ENCODE measurements at regions not wholly inside any gene's neighbourhood (a gene's known extent, or its start where the extent isn't known, plus 50 kb on each side); places are given as distances from the start of the nearest gene placed in this dataset.
A peak's percentile ranks its signal among the peaks of the same experiment; 100 is the strongest.
"Not testable (repeated sequence)": the region's sequence is repeated elsewhere in the genome, so short reads cannot be mapped to it uniquely, and the experiment has no call there.

DNA sequence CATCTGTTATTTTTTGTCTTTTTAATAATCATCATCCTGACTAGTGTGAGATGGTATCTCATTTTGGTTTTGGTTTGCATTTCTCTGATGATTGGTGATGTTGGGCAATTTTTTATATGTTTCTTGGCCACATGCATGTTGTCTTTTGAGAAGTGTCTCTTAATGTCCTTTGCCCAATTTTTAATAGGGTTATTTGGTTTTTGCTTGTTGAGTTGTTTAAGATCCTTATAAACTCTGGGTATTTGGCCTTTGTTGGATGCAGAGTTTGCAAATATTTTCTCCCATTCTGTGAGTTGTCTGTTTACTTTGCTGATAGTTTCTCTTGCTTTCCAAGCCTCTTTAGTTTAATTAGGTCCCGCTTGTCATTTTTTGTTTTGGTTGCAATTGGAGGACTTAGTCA lies 152.1 kb upstream of the MED14 start:
- Mint-ChIP-seq H3K27me3 (ENCODE audit: low read depth) (no peaks in the 10 kb centered on the region), H3K9me3 (no peaks in the 10 kb centered on the region), H3K27ac (no peak overlapping the region), H3K36me3 (ENCODE audit: low read depth) (no peaks in the 10 kb centered on the region), H3K4me1 (ENCODE audit: low read depth) (no peaks in the 10 kb centered on the region), H3K4me3 (no peak overlapping the region)

DNA sequence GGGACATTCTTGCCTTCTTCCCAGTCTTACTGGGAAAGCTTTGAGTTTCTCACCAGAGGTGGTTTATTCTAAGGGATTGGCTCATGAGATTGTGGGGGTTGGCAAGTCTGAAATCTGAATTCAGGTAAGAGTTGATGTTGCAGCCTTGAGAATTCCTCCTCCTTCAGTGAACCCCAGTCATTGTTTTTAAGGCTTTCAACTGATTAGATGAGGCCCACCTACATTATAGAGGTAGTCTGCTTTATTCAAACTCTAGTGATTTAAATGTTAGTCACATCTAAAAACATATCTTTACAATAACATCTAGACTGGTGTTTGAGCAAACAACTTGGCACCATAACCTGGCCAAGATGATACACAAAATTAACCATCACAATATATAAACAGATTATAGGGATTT lies 156.5 kb upstream of the MED14 start:
- Mint-ChIP-seq H3K36me3 (ENCODE audit: low read depth) (no peaks in the 10 kb centered on the region), H3K27me3 (ENCODE audit: low read depth) (no peaks in the 10 kb centered on the region), H3K4me3 (no peak overlapping the region), H3K27ac (no peak overlapping the region), H3K9me3 (no peaks in the 10 kb centered on the region), H3K4me1 (ENCODE audit: low read depth) (no peaks in the 10 kb centered on the region)

DNA sequence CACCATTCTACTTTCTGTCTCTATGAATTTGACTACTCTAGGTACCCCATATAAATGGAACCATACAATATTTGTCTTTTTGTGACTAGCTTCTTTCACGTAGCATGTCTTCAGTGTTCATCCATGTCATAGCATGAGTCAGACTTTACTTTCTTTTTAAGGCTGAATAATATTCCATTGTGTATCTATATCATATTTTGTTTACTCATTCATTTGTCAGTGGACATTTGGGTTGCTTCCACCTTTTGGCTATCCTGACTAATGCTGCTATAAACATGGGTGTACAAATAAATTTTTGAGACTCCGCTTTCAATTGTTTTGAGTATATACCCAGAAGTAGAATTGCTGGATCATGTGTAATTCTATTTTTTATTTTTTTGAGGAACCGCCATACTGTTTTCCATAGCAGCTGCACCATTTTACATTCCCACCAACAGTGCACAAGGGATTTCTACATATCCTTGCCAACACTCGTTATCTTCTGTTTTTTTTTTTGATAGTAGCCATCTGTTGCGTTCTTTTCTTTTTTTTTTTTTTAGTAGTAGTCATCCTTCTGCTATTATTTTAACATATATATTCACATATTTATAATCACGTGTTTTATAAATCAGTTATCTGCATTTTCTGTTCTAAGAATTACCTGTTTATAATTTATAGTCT lies 158.0 kb upstream of the MED14 start:
- H3K27me3 Mint-ChIP-seq (ENCODE audit: low read depth): no peaks in the 10 kb centered on the region
- no peak overlapping the region for H3K27ac Mint-ChIP-seq
- no peaks in the 10 kb centered on the region for H3K9me3 Mint-ChIP-seq
- no peak overlapping the region for H3K4me3 Mint-ChIP-seq
- H3K4me1 Mint-ChIP-seq (ENCODE audit: low read depth): no peaks in the 10 kb centered on the region
- H3K36me3 Mint-ChIP-seq (ENCODE audit: low read depth): no peaks in the 10 kb centered on the region

DNA sequence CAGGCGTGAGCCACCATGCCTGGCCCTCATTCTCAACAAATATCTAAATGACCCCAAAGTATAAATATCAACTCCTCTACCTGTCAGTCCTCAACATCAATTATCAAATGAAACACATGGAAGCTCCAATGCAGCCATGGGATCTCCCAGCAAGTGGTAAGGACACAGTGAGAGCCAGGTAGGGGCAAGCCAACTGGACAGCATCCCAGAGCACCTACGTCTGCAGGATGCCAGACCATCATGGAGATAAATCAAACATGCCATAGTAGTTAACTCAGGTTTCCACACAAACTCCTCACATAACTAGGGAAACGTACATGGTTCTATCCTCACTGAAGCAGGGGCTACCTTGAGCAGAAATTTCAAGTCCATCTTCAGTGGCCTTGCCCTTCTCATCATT lies 159.9 kb upstream of the MED14 start:
- Mint-ChIP-seq H3K4me1 (ENCODE audit: low read depth) (no peaks in the 10 kb centered on the region), H3K4me3 (no peak overlapping the region), H3K36me3 (ENCODE audit: low read depth) (no peaks in the 10 kb centered on the region), H3K27me3 (ENCODE audit: low read depth) (no peaks in the 10 kb centered on the region), H3K27ac (no peak overlapping the region), H3K9me3 (no peaks in the 10 kb centered on the region)

DNA sequence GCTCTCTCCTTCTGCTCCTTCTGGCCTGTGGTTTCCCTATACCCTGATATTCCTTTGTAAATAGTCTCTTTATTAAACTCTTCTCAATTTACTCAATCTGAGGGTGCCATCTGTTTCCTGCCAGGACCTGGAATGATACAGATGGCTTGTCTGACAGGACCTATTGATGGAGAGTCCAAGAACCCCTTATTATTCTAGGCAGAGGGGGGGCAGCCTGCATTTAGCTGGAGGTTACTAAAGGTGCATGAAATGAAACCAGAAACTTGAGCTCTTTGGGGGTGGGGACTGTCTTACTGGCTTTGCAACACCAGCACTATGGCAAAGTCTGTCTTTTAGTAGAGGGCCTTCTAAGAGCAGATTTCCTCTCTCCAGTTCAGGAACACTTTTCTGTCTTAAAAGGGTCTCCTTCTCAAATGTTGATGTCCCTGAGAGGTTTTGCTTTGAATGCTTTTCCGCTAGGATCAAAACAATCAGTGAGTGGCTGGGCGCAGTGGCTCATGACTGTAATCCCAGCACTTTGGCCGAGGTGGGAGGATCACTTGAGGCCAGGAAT lies 162.5 kb upstream of the MED14 start:
- Mint-ChIP-seq H3K27ac (no peak overlapping the region), H3K4me3 (no peak overlapping the region), H3K9me3 (no peaks in the 10 kb centered on the region), H3K36me3 (ENCODE audit: low read depth) (no peaks in the 10 kb centered on the region), H3K27me3 (ENCODE audit: low read depth) (peaks cover 10% of the 10 kb centered on the region), H3K4me1 (ENCODE audit: low read depth) (no peaks in the 10 kb centered on the region)

DNA sequence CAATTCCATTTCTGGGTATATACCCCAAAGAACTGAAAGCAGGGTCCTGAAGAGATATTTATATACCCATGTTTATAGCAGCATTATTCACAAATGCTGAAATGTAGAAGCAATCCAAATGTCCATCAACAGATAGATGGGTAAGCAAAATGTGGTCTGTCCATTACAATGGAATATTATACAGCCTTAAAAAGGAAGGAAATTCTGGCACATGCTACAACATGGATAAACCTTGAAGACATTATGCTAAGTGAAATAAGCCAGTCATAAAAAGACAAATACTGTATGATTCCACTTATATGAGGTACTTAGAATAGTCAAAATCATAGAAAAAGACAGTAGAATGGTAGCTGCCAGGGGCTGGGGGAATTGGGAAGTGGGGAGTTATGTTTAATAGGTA lies 169.4 kb upstream of the MED14 start:
- H3K4me3 Mint-ChIP-seq; H3K4me1 Mint-ChIP-seq (ENCODE audit: low read depth); H3K36me3 Mint-ChIP-seq (ENCODE audit: low read depth); H3K9me3 Mint-ChIP-seq; H3K27ac Mint-ChIP-seq: not testable (repeated sequence)
- H3K27me3 Mint-ChIP-seq (ENCODE audit: low read depth): peaks cover 10% of the 10 kb centered on the region

DNA sequence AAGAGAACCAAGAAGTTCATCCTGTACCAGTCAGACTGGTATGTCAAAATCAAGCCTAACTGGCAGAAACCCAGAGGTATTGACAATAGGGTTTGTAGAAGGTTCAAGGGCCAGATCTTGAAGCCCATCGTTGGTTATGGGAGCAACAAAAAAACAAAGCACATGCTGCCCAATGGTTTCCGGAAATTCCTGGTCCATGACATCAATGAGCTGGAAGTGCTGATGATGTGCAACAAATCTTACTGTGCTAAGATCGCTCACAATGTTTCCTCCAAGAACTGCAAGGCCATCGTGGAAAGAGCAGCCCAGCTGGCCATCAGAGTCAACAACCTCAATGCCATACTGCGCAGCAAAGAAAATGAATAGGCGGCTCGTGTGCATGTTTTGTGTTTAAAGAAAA lies 172.7 kb upstream of the MED14 start:
- Mint-ChIP-seq H3K4me3 (no peak overlapping the region), H3K36me3 (ENCODE audit: low read depth) (no peaks in the 10 kb centered on the region), H3K4me1 (ENCODE audit: low read depth) (no peaks in the 10 kb centered on the region), H3K9me3 (no peaks in the 10 kb centered on the region), H3K27ac (no peak overlapping the region), H3K27me3 (ENCODE audit: low read depth) (no peaks in the 10 kb centered on the region)

DNA sequence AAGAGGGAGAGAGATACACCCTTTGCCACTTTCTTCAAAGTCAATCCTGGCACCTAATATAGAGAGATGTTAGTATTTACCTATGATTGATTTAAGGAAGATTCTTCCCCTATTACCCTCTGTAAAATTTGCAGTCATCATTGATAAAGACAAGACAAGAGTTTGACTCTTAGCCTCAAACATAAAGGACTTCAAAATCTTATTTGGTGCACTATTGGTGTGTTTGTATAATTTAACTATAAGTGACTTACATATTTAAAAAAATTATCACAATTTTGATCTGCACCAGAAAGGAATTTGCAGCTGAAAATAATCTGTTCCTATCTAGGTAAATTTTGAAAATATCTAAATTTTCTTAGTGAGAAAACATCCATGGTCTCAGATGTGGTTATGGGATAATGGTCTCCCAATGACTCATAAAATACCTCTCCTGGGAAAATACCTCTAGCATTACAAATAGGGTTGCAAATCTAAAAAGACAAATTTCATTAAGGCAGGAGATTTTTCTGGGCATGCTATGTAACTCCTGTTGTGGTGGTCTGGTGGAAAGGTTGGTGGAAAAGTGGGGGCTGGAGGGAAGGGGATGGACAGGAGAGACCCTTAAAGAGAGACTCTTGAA lies 173.6 kb upstream of the MED14 start:
- H3K36me3 Mint-ChIP-seq (ENCODE audit: low read depth): no peaks in the 10 kb centered on the region
- no peak overlapping the region for H3K27ac Mint-ChIP-seq
- no peaks in the 10 kb centered on the region for H3K4me1 Mint-ChIP-seq (ENCODE audit: low read depth)
- H3K27me3 Mint-ChIP-seq (ENCODE audit: low read depth): no peaks in the 10 kb centered on the region
- no peak overlapping the region for H3K4me3 Mint-ChIP-seq
- H3K9me3 Mint-ChIP-seq: no peaks in the 10 kb centered on the region

DNA sequence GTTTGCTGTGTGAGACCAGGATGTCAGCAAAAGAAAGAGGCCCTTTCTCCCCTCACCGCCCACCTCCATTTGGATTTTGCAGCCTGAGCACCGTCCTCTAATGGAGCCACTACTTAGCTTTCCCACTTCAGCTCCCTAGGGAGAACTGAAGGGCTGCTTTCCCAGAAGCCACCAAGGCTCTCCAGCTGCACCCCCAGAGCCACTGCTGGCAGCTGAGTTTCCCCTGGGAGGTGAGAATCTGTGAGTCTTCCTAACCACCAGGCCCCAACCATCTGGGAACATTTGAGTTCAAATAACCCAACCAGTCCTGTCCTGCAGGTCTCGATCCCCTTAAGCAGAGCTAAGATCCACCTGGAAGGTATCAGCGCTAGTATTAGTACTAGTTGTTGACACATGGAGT lies 173.1 kb upstream of the USP9X start:
- Mint-ChIP-seq H3K4me1 (ENCODE audit: low read depth) (no peaks in the 10 kb centered on the region), H3K27ac (no peak overlapping the region), H3K27me3 (ENCODE audit: low read depth) (no peaks in the 10 kb centered on the region), H3K4me3 (no peak overlapping the region), H3K9me3 (no peaks in the 10 kb centered on the region), H3K36me3 (ENCODE audit: low read depth) (no peaks in the 10 kb centered on the region)

DNA sequence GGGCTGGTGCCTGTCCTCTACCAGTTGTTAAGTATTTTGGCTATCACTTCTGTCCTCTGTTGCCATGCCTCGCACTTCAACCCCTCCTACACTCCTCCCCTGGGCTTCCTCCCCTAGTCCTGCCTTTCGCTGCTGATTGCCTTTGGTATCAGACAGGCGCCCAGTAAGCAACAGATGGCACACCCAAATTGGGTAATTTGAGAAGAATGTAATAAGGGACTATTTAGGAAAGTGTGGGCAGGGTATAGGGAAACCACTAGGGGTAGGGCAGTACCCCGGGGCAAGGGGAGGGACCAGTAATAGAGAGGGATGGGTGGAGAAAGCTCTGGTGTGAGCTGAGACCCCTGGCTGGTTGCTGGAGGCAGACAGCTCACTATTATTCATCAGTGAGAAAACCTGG lies 172.7 kb upstream of the USP9X start:
- H3K27me3 Mint-ChIP-seq (ENCODE audit: low read depth): no peaks in the 10 kb centered on the region
- no peaks in the 10 kb centered on the region for H3K4me1 Mint-ChIP-seq (ENCODE audit: low read depth)
- no peak overlapping the region for H3K4me3 Mint-ChIP-seq
- H3K9me3 Mint-ChIP-seq: no peaks in the 10 kb centered on the region
- H3K27ac Mint-ChIP-seq: no peak overlapping the region
- no peaks in the 10 kb centered on the region for H3K36me3 Mint-ChIP-seq (ENCODE audit: low read depth)

DNA sequence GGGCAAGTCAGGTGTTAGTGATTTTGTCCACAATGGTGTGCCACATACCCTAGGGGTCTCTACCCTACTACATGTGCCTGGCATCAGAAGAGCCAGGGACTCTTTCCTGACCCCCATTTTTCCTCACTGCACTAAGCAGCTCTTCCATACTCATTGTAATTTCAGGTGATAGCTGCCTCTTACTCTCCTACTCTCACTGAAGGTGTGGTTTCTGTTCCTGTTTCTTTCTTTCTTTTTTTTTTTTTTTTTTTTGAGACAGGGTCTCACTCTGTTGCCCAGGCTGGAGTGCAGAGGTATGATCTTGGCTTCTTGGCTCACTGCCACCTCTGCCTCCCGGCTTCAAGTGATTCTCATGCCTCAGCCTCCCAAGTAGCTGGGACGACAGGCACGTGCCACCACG lies 164.9 kb upstream of the USP9X start:
- Mint-ChIP-seq H3K27ac (no peak overlapping the region), H3K36me3 (ENCODE audit: low read depth) (no peaks in the 10 kb centered on the region), H3K4me3 (no peak overlapping the region), H3K27me3 (ENCODE audit: low read depth) (no peaks in the 10 kb centered on the region), H3K4me1 (ENCODE audit: low read depth) (no peaks in the 10 kb centered on the region), H3K9me3 (peaks cover 4% of the 10 kb centered on the region)

DNA sequence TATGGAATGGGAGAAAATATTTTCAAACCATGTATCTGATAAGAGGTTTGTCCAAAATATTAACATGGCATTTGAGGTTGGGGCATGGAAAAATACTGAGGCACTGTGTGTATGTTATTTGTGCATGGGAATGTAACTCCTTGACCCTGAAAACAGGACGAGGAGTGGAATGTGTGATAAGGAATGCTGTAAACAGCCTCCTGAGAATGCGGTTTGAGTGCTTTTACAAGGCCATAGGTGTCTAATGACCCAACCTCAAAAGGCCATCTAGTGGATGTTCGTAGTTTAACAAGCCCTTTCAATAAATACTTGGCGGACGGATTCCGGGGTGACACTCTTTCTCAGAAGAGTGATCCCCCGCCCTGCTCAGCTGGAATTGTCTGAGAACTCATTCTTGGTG lies 162.9 kb upstream of the USP9X start:
- Mint-ChIP-seq H3K27me3 (ENCODE audit: low read depth) (no peaks in the 10 kb centered on the region), H3K4me1 (ENCODE audit: low read depth) (no peaks in the 10 kb centered on the region), H3K4me3 (no peak overlapping the region), H3K27ac (no peak overlapping the region), H3K9me3 (peaks cover 4% of the 10 kb centered on the region), H3K36me3 (ENCODE audit: low read depth) (no peaks in the 10 kb centered on the region)

DNA sequence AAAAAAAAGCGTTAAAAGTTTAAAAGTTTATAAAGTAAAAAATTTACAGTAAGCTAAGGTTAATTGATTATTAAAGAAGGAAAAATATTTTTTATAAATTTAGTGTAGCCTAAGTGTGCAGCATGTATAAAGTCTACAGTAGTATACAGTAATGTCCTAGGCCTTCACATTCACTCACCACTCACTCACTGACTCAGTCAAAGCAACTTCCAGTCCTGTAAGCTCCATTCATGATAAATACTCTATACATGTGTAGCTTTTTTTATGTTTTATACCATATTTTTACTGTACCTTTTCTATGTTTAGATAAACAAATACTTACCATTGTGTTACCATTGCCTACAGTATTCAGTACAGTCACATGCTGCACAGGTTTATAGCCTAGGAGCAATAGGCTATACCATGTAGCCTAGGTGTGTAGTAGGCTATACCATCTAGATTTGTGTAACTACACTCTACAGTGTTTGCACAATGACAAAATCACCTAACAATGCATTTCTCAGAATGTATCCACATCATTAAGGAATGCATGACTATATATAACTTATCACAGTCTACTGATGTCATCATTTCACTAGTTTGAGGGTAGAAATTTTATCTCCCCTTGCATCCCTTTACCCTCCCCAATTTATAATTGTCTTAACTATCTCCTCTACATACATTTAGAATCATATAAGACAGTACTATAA lies 158.4 kb upstream of the USP9X start:
- not testable (repeated sequence) for H3K4me1 Mint-ChIP-seq (ENCODE audit: low read depth); H3K4me3 Mint-ChIP-seq; H3K27ac Mint-ChIP-seq; H3K36me3 Mint-ChIP-seq (ENCODE audit: low read depth); H3K27me3 Mint-ChIP-seq (ENCODE audit: low read depth)
- peaks cover 14% of the 10 kb centered on the region for H3K9me3 Mint-ChIP-seq

DNA sequence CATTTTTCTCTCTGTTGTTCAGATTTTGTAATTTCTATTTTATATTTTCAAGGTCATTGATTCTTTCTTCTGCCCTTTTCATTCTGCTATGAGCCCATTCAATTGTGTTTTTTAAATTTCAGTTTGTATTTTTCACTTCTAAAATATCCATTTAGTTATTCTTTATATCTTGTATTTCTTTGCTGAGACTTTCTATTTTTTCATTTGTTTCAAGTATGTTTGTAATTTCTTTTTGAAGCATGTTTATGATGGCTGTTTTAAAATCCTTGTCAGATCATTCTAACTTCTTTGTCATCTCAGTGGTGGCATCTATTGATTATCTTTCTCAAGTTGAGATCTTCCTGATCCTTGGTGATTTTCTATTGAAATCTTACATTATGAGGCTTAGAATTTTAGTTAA lies 157.2 kb upstream of the USP9X start:
- no peaks in the 10 kb centered on the region for H3K36me3 Mint-ChIP-seq (ENCODE audit: low read depth)
- H3K27ac Mint-ChIP-seq: no peak overlapping the region
- no peaks in the 10 kb centered on the region for H3K27me3 Mint-ChIP-seq (ENCODE audit: low read depth)
- H3K9me3 Mint-ChIP-seq: peaks cover 14% of the 10 kb centered on the region
- no peak overlapping the region for H3K4me3 Mint-ChIP-seq
- H3K4me1 Mint-ChIP-seq (ENCODE audit: low read depth): peaks cover 6% of the 10 kb centered on the region

DNA sequence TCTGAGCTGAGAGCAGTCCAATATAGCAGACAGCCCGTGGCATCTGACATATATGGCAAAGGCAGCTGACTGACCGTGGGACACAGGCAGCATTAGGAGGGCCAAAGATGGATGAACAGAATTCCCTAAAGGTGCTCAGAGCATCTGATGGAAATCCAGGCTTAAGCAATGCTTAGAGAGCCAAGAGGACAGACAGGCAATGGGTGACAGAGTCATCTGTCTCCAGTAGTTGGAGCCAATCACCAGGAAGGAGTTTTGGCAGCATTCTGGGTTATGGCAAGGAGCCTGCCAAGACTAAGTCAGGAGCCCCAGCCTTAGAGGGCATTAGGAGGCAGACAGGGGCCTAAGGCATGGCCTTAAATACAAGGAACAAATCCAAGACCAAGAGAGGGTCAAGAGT lies 153.3 kb upstream of the USP9X start:
- peaks cover 15% of the 10 kb centered on the region for H3K4me1 Mint-ChIP-seq (ENCODE audit: low read depth)
- H3K27me3 Mint-ChIP-seq (ENCODE audit: low read depth): no peaks in the 10 kb centered on the region
- no peaks in the 10 kb centered on the region for H3K36me3 Mint-ChIP-seq (ENCODE audit: low read depth)
- H3K27ac Mint-ChIP-seq: peak overlapping the region; percentile 18
- no peak overlapping the region for H3K4me3 Mint-ChIP-seq
- H3K9me3 Mint-ChIP-seq: peaks cover 14% of the 10 kb centered on the region

Data from T-helper 1 cell treated with Interleukin-12 subunit alpha and Interleukin-12 subunit beta and Interleukin-4 antibody, amounts not matched to agents 30 μg/mL and 1 μg/mL, for 36 hours (primary cell).